Mesenchymal stem cell (in vitro differentiated cells and primary cell): ENCODE measurements at regions not wholly inside any gene's neighbourhood (a gene's known extent, or its start where the extent isn't known, plus 50 kb on each side); places are given as distances from the start of the nearest gene placed in this dataset.

Experiments used
- DNase-seq: peaks from one replicate; pipeline ENCODE4 v3.0.0-alpha.2; 2013
- H2AFZ ChIP-seq: one replicate; pipeline ENCODE4 v1.6.1; 2013; ENCODE audit warnings: low read depth, mild to moderate bottlenecking, control low read depth, inconsistent platforms, low read length, moderate library complexity
- H2AK5ac ChIP-seq: 2 replicates; pipeline ENCODE4 v1.6.1; 2013; ENCODE audit warnings: low read length, moderate library complexity, mild to moderate bottlenecking, inconsistent platforms; ENCODE audit not compliant: severe bottlenecking
- H2BK120ac ChIP-seq: one replicate; pipeline ENCODE4 v1.6.1; 2013; ENCODE audit warnings: low read depth, mild to moderate bottlenecking, inconsistent platforms, low read length, moderate library complexity
- H2BK12ac ChIP-seq, 2 experiments: one replicate each; pipeline ENCODE4 v1.6.1; 2013; ENCODE audit warnings: inconsistent platforms in 2 of 2, low read length in 2 of 2, mild to moderate bottlenecking in 2 of 2, moderate library complexity in 2 of 2, control low read depth in 1 of 2
- H2BK15ac ChIP-seq: one replicate; pipeline ENCODE4 v1.6.1; 2013; ENCODE audit warnings: mild to moderate bottlenecking, low read depth, inconsistent platforms; ENCODE audit not compliant: poor library complexity, severe bottlenecking
- H2BK5ac ChIP-seq: 2 replicates; pipeline ENCODE4 v1.6.1; 2013; ENCODE audit warnings: low read depth, mild to moderate bottlenecking, low read length, control low read depth, inconsistent platforms; ENCODE audit not compliant: poor library complexity, severe bottlenecking
- H3K14ac ChIP-seq, 2 experiments: one replicate each; pipeline ENCODE4 v1.6.1; 2013; ENCODE audit warnings: inconsistent platforms in 2 of 2, low read length in 2 of 2, control low read depth in 1 of 2, mild to moderate bottlenecking in 1 of 2, moderate library complexity in 1 of 2
- H3K18ac ChIP-seq, 2 experiments: one replicate each; pipeline ENCODE4 v1.6.1; 2013; ENCODE audit warnings: inconsistent platforms in 2 of 2, low read length in 2 of 2, control low read depth in 1 of 2, low read depth in 1 of 2, mild to moderate bottlenecking in 1 of 2
- H3K23ac ChIP-seq, 2 experiments: one replicate each; pipeline ENCODE4 v1.6.1; 2013; ENCODE audit warnings: inconsistent platforms in 2 of 2, low read length in 2 of 2, mild to moderate bottlenecking in 2 of 2, moderate library complexity in 2 of 2, control low read depth in 1 of 2
- H3K27ac ChIP-seq: 2 replicates; pipeline ENCODE4 v1.5.1; 2013; ENCODE audit warnings: mild to moderate bottlenecking, moderate library complexity, low read length, control low read depth, inconsistent platforms; ENCODE audit not compliant: poor library complexity, severe bottlenecking
- H3K27me3 ChIP-seq, 2 experiments: 2 replicates each; pipeline versions ENCODE4 v1.6.1 to v1.7.0; 2013; ENCODE audit warnings: low read length in 2 of 2, mild to moderate bottlenecking in 2 of 2, moderate library complexity in 2 of 2, control low read depth in 1 of 2, inconsistent platforms in 1 of 2; ENCODE audit not compliant: control insufficient read depth in 1 of 2, insufficient read depth in 1 of 2
- H3K36me3 ChIP-seq, 2 experiments: 2 replicates each; pipeline versions ENCODE4 v1.6.1 to v1.7.0; 2013; ENCODE audit warnings: low read length in 2 of 2, control low read depth in 1 of 2, inconsistent platforms in 1 of 2, low read depth in 1 of 2, mild to moderate bottlenecking in 1 of 2; ENCODE audit not compliant: insufficient read depth in 2 of 2, control insufficient read depth in 1 of 2
- H3K4ac ChIP-seq, 2 experiments: one replicate each; pipeline ENCODE4 v1.6.1; 2013; ENCODE audit warnings: inconsistent platforms in 2 of 2, low read length in 2 of 2, mild to moderate bottlenecking in 2 of 2, moderate library complexity in 2 of 2, control low read depth in 1 of 2, low read depth in 1 of 2
- H3K4me1 ChIP-seq: 2 replicates; pipeline ENCODE4 v1.6.1; 2013; ENCODE audit warnings: low read depth, low read length, control low read depth; ENCODE audit not compliant: control insufficient read depth, insufficient read depth
- H3K4me2 ChIP-seq: 2 replicates; pipeline ENCODE4 v1.6.1; 2013; ENCODE audit warnings: low read length, mild to moderate bottlenecking, inconsistent platforms; ENCODE audit not compliant: poor library complexity, severe bottlenecking
- H3K4me3 ChIP-seq, 2 experiments: 2 replicates each; pipeline versions ENCODE4 v1.5.1 to v1.7.0; 2013; ENCODE audit warnings: low read length in 2 of 2, mild to moderate bottlenecking in 2 of 2, control low read depth in 1 of 2, low read depth in 1 of 2; ENCODE audit not compliant: insufficient read depth in 1 of 2
- H3K79me1 ChIP-seq: replicated peaks from 2 replicates; pipeline ENCODE4 v1.6.1; 2013; ENCODE audit warnings: mild to moderate bottlenecking, control low read depth, low read length, inconsistent platforms; ENCODE audit not compliant: poor library complexity, severe bottlenecking
- H3K9ac ChIP-seq: 2 replicates; pipeline ENCODE4 v1.7.0; 2013; ENCODE audit warnings: mild to moderate bottlenecking, low read length, moderate library complexity
- H3K9me3 ChIP-seq: 2 replicates; pipeline ENCODE4 v1.7.0; 2013; ENCODE audit warnings: mild to moderate bottlenecking, low read length; ENCODE audit not compliant: control insufficient read depth
- H4K8ac ChIP-seq: one replicate; pipeline ENCODE4 v1.6.1; 2013; ENCODE audit warnings: inconsistent platforms, mild to moderate bottlenecking, low read length, moderate library complexity
- H4K91ac ChIP-seq: one replicate; pipeline ENCODE4 v1.6.1; 2013; ENCODE audit warnings: mild to moderate bottlenecking, low read length, inconsistent platforms
- WGBS: methylation state at CpG from one replicate; pipeline ENCODE4 v1.1.7; 2013; ENCODE audit warnings: mixed read lengths; 5-methylcytosine and 5-hydroxymethylcytosine counted together

DNA sequence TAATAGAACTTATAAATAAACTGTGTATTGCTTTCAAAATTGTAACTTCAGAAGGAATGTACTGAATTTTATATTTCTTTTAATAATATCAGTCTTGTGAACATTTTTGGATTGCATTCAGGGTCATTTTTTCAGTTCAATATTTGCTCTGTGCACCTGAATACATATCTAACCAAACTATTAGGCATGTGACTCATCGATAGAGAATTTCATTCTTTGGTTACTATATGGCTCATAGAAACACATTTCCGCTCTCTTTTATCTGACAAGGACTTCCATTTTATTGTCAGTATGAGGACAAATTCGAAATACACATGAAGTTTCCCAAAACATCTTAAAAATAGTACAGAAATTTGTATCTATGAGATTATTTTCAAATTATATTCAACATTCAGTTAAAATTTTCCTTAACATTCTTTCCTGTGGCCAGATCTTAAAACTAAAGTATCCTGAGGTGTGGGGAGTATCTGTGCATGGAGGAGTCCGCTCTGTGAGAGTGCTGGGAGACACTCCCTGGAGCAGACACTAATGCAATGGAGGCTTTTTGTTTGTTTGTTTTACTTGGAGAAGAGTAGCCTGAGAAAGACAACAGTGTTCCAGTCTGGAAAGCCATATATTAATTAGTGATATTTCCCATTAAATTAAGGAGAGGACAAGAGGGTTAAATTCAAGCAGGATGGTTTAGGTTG, 483.6 kb downstream of the PCDH20 start:
- H3K4ac ChIP-seq = no peak overlapping the region
- no peaks in the 10 kb centered on the region for H3K79me1 ChIP-seq
- H3K27ac ChIP-seq = no peak overlapping the region
- no peak overlapping the region for H3K9ac ChIP-seq
- H2BK5ac ChIP-seq = no peak overlapping the region
- 56% methylated on average over 3 of the region's 4 CpGs for WGBS
- no peak overlapping the region for H2BK12ac ChIP-seq
- no peaks in the 10 kb centered on the region for H3K27me3 ChIP-seq
- no peak overlapping the region for H2BK120ac ChIP-seq
- no peak for DNase-seq
- H3K14ac ChIP-seq = no peak overlapping the region
- no peak overlapping the region for H4K8ac ChIP-seq
- H3K4me2 ChIP-seq = no peak overlapping the region
- H3K18ac ChIP-seq = no peak overlapping the region
- H3K4me3 ChIP-seq = no peak overlapping the region
- H3K4me1 ChIP-seq = no peaks in the 10 kb centered on the region
- no peaks in the 10 kb centered on the region for H3K9me3 ChIP-seq
- no peak overlapping the region for H2BK15ac ChIP-seq
- no peak overlapping the region for H2AK5ac ChIP-seq
- no peaks in the 10 kb centered on the region for H3K36me3 ChIP-seq
- no peak overlapping the region for H4K91ac ChIP-seq
- no peak overlapping the region for H3K23ac ChIP-seq
- no peak overlapping the region for H2AFZ ChIP-seq

GRCh38 chr13:60925686-60926085, 490.0 kb downstream of the PCDH20 start:
- 77% methylated on average over 2 of the region's 3 CpGs for WGBS
- no peak overlapping the region for H3K4me2 ChIP-seq

DNA sequence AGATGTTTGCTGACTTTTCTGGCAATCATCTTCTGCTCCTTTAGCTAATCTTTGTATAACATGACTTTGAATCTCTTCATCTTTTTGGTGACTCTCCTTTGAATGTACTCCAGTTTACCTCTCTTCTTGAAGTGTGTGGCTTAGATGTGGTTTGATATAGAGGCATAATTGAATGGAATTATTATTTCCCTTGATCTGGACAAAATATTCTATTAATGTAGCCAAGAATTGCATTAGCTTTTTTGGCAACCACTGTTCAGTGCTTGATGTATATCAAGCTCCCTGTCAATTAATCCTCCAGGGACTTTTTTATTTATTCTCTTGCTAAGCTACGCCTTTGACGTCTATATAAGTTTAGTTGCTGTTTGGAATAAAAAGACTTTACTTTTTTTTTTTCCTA, 490.8 kb downstream of the PCDH20 start:
- no peak overlapping the region for H4K91ac ChIP-seq
- H2BK120ac ChIP-seq = no peak overlapping the region
- H2AFZ ChIP-seq = no peak overlapping the region
- no CpG with 5 or more reads among the region's 2 CpGs for WGBS
- H3K27ac ChIP-seq = no peak overlapping the region
- no peak overlapping the region for H3K18ac ChIP-seq
- no peak overlapping the region for H2BK12ac ChIP-seq
- no peaks in the 10 kb centered on the region for H3K36me3 ChIP-seq
- H3K9me3 ChIP-seq = no peaks in the 10 kb centered on the region
- no peaks in the 10 kb centered on the region for H3K4me1 ChIP-seq
- no peak overlapping the region for H3K9ac ChIP-seq
- no peak overlapping the region for H2BK5ac ChIP-seq
- no peaks in the 10 kb centered on the region for H3K27me3 ChIP-seq
- H3K4me2 ChIP-seq = no peak overlapping the region
- no peak overlapping the region for H2AK5ac ChIP-seq
- H4K8ac ChIP-seq = no peak overlapping the region
- H3K23ac ChIP-seq = no peak overlapping the region
- H3K14ac ChIP-seq = no peak overlapping the region
- DNase-seq = no peak
- no peak overlapping the region for H3K4ac ChIP-seq
- H3K4me3 ChIP-seq = no peak overlapping the region
- no peak overlapping the region for H2BK15ac ChIP-seq
- no peaks in the 10 kb centered on the region for H3K79me1 ChIP-seq

More at GRCh38 chr13:60925686-60926085, 490.0 kb downstream of the PCDH20 start:
- Histone ChIP-seq H4K8ac (no peak overlapping the region), H3K36me3 (no peaks in the 10 kb centered on the region), H3K4ac (no peak overlapping the region), H2BK12ac (no peak overlapping the region), H3K9me3 (no peaks in the 10 kb centered on the region), H3K4me1 (no peaks in the 10 kb centered on the region), H3K79me1 (no peaks in the 10 kb centered on the region), H2AK5ac (no peak overlapping the region), H2BK120ac (no peak overlapping the region), H3K4me3 (no peak overlapping the region), H2BK5ac (no peak overlapping the region), H3K27ac (no peak overlapping the region), H2AFZ (no peak overlapping the region), H4K91ac (no peak overlapping the region), H2BK15ac (no peak overlapping the region), H3K27me3 (no peaks in the 10 kb centered on the region), H3K23ac (no peak overlapping the region), H3K14ac (no peak overlapping the region), H3K9ac (no peak overlapping the region), H3K18ac (no peak overlapping the region)
- DNase-seq = no peak

GRCh38 chr13:60922576-60923231, 492.9 kb downstream of the PCDH20 start:
- Histone ChIP-seq H2BK5ac (no peak overlapping the region), H2BK120ac (no peak overlapping the region), H2AK5ac (no peak overlapping the region), H3K9ac (no peak overlapping the region), H3K4ac (no peak overlapping the region), H3K14ac (no peak overlapping the region), H3K23ac (no peak overlapping the region), H4K91ac (no peak overlapping the region), H3K4me1 (no peaks in the 10 kb centered on the region), H2BK12ac (no peak overlapping the region), H3K4me2 (no peak overlapping the region), H3K27me3 (no peaks in the 10 kb centered on the region), H3K4me3 (no peak overlapping the region), H3K18ac (no peak overlapping the region), H2BK15ac (no peak overlapping the region), H4K8ac (no peak overlapping the region), H3K27ac (no peak overlapping the region), H3K79me1 (no peaks in the 10 kb centered on the region), H3K36me3 (no peaks in the 10 kb centered on the region), H3K9me3 (no peaks in the 10 kb centered on the region), H2AFZ (no peak overlapping the region)
- DNase-seq = no peak
- WGBS = 75% methylated on average over 5 of the region's 6 CpGs
